IMR-90 (cell line): ENCODE measurements at regions not wholly inside any gene's neighbourhood (a gene's known extent, or its start where the extent isn't known, plus 50 kb on each side); places are given as distances from the start of the nearest gene placed in this dataset.

Source experiments
- CEBPB ChIP-seq: IDR thresholded peaks from 2 replicates; pipeline ENCODE4 v1.6.1; 2012; ENCODE audit warnings: low read depth, low read length, improper control_type of control experiment
- RCOR1 ChIP-seq: IDR thresholded peaks from 2 replicates; pipeline ENCODE4 v1.6.1; 2012; ENCODE audit warnings: mild to moderate bottlenecking, low read length, improper control_type of control experiment; ENCODE audit not compliant: insufficient replicate concordance
- TF ChIP-seq, protein P1 (sequence below): fragments of 150-350 bp; IDR thresholded peaks from 2 replicates; pipeline ENCODE4 v1.6.1; 2017; ENCODE audit warnings: mild to moderate bottlenecking, antibody characterized with exemption, low read length, low read depth

DNA sequence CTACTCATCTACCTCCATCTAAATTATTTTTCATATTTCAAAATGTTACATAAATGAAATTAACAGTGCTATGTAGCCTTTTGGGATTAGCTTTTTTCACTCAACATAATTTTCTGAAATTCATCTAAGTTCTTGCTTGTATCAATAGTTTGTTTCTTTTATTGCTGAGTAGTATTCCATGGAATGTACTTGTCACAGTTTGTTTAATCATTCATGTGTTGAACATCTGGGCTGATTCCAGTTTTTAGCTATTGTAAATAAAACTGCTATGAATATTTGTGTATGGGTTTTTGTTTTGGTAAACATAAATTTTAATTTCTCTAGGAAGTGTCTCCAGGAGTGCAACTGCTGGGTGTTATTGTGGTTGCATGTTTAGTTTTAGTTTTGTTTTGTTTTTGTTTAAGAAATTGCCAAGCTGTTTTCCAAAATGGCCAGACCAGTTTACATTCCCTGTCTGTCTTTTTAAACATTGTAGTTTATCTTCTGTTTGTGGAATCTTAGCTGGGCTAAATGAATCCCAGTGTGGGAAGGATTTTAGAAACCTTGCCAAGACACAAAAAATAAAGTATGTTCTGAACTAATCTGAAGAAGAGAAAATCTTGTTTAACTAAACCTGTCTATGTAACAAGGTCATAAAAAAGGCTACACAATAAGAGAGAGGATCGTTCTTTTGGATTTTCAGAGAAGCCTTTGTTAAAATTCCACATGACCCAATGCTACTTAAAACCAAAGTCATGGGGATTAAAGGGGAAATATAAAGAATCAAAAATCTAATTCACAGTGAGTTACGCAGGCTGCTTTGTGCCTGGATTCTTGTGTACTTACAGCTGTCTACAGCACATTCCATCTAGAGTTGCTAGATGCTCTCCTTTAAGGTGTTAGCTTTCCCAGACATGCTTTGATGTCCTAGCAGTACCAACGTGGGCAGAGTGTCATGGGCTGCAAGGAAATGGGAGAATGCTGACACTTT, 129.2 kb upstream of the SUCLG2 start (continued):
- TF ChIP-seq, protein P1, sequence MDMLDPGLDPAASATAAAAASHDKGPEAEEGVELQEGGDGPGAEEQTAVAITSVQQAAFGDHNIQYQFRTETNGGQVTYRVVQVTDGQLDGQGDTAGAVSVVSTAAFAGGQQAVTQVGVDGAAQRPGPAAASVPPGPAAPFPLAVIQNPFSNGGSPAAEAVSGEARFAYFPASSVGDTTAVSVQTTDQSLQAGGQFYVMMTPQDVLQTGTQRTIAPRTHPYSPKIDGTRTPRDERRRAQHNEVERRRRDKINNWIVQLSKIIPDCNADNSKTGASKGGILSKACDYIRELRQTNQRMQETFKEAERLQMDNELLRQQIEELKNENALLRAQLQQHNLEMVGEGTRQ = no peak
- TF ChIP-seq RCOR1 (no peak), CEBPB (no peak)
